ENCODE measurements at regions not wholly inside any gene's neighbourhood (a gene's known extent, or its start where the extent isn't known, plus 50 kb on each side); places are given as distances from the start of the nearest gene placed in this dataset.

- TF ChIP-seq CTCF (IDR thresholded peaks at IDR 0.05) (no peak), POLR2AphosphoS5 (IDR thresholded peaks at IDR 0.05; ENCODE audit: insufficient read depth in 1 of 2, low read depth in 1 of 2) (no peak)
Measured at GRCh38 chr21:14716761-14717396, 170.8 kb upstream of the SAMSN1 start.
